DMS153 (cell line): ENCODE measurements at regions not wholly inside any gene's neighbourhood (a gene's known extent, or its start where the extent isn't known, plus 50 kb on each side); places are given as distances from the start of the nearest gene placed in this dataset.
"Not testable (repeated sequence)": the region's sequence is repeated elsewhere in the genome, so short reads cannot be mapped to it uniquely, and the experiment has no call there.

Experiments
- DNase-seq: peaks from one replicate; lab custom pipeline; 2025; lab: John Stamatoyannopoulos, UW

- no peak for DNase-seq
Observed at GRCh38 chr12:28988325-28988704, 160.8 kb upstream of the FAR2 start.

- no peak for DNase-seq
Observed at GRCh38 chr12:28991626-28992025, 157.5 kb upstream of the FAR2 start.

GRCh38 chr12:28993720-28994119, 155.4 kb upstream of the FAR2 start:
- DNase-seq, result no peak

- DNase-seq, result no peak
Observed at GRCh38 chr12:28994179-28994715, 154.8 kb upstream of the FAR2 start.

GRCh38 chr12:28996688-28997087, 152.4 kb upstream of the FAR2 start:
- DNase-seq, result no peak

- DNase-seq, result no peak
Observed at GRCh38 chr12:28998662-28999120, 150.4 kb upstream of the FAR2 start.

GRCh38 chr12:29004066-29004935, 144.8 kb upstream of the FAR2 start:
- DNase-seq, result no peak

GRCh38 chr12:29004936-29005304, 144.2 kb upstream of the FAR2 start:
- no peak for DNase-seq

- no peak for DNase-seq
Observed at GRCh38 chr12:29008786-29009185, 140.3 kb upstream of the FAR2 start.

GRCh38 chr12:29012673-29013072, 136.4 kb upstream of the FAR2 start:
- DNase-seq, result no peak

GRCh38 chr12:29017532-29017931, 131.5 kb upstream of the FAR2 start:
- DNase-seq, result not testable (repeated sequence)

- DNase-seq, result no peak
Observed at GRCh38 chr12:29023436-29024076, 125.5 kb upstream of the FAR2 start.

GRCh38 chr12:29024117-29024516, 125.0 kb upstream of the FAR2 start:
- DNase-seq, result no peak

GRCh38 chr12:29025937-29026336, 123.1 kb upstream of the FAR2 start:
- DNase-seq, result no peak

GRCh38 chr12:29026419-29026818, 122.7 kb upstream of the FAR2 start:
- DNase-seq, result peak; percentile 47

GRCh38 chr12:29029484-29029883, 119.6 kb upstream of the FAR2 start:
- DNase-seq, result not testable (repeated sequence)

- DNase-seq, result no peak
Observed at GRCh38 chr12:29030006-29030405, 119.1 kb upstream of the FAR2 start.

GRCh38 chr12:29032446-29032845, 116.6 kb upstream of the FAR2 start:
- DNase-seq, result no peak

GRCh38 chr12:29033519-29033918, 115.6 kb upstream of the FAR2 start:
- no peak for DNase-seq

GRCh38 chr12:29035112-29035511, 114.0 kb upstream of the FAR2 start:
- no peak for DNase-seq

- DNase-seq, result no peak
Observed at GRCh38 chr12:29039013-29039412, 110.1 kb upstream of the FAR2 start.

- no peak for DNase-seq
Observed at GRCh38 chr12:29041621-29042020, 107.5 kb upstream of the FAR2 start.

- no peak for DNase-seq
Observed at GRCh38 chr12:29043069-29043468, 106.0 kb upstream of the FAR2 start.
